HEK293 (cell line): ENCODE measurements at regions not wholly inside any gene's neighbourhood (a gene's known extent, or its start where the extent isn't known, plus 50 kb on each side); places are given as distances from the start of the nearest gene placed in this dataset.

Source experiments
- CTCF ChIP-seq: fragments of 450-650 bp; formaldehyde crosslinking; IDR thresholded peaks from 2 replicates; pipeline ENCODE4 v1.5.1; 2016; ENCODE audit warnings: missing biosample characterization, missing genetic modification characterization
- KLF1 ChIP-seq: fragments of 450-650 bp; formaldehyde crosslinking; IDR thresholded peaks from 2 replicates; pipeline ENCODE4 v1.5.1; 2016; ENCODE audit warnings: missing biosample characterization, missing genetic modification characterization
- TCF7L2 ChIP-seq: IDR thresholded peaks from 2 replicates; pipeline ENCODE4 v1.6.1; 2011; ENCODE audit warnings: low read depth, mild to moderate bottlenecking, inconsistent platforms, low read length, moderate library complexity, borderline replicate concordance
- ZBTB7A ChIP-seq: fragments of 450-650 bp; formaldehyde crosslinking; IDR thresholded peaks from 2 replicates; pipeline ENCODE4 v1.5.1; 2016; ENCODE audit warnings: low read depth, missing biosample characterization, missing genetic modification characterization
- ZNF146 ChIP-seq: fragments of 450-650 bp; formaldehyde crosslinking; IDR thresholded peaks from 2 replicates; pipeline ENCODE4 v1.5.1; 2016; ENCODE audit warnings: missing biosample characterization, missing genetic modification characterization
- ZNF398 ChIP-seq: fragments of 450-650 bp; formaldehyde crosslinking; IDR thresholded peaks from 2 replicates; pipeline ENCODE4 v1.5.1; 2017; ENCODE audit warnings: missing biosample characterization, missing genetic modification characterization
- ZNF530 ChIP-seq: fragments of 450-650 bp; formaldehyde crosslinking; IDR thresholded peaks from 2 replicates; pipeline ENCODE4 v1.5.1; 2016; ENCODE audit warnings: low read depth, missing biosample characterization, missing genetic modification characterization
- ZNF629 ChIP-seq: fragments of 450-650 bp; formaldehyde crosslinking; IDR thresholded peaks from 2 replicates; pipeline ENCODE4 v1.5.1; 2017; ENCODE audit warnings: missing biosample characterization, missing genetic modification characterization
- ZNF660 ChIP-seq: fragments of 450-650 bp; IDR thresholded peaks from 2 replicates; pipeline ENCODE4 v1.5.1; 2018; ENCODE audit warnings: missing biosample characterization, mild to moderate bottlenecking, missing genetic modification characterization
- ZNF768 ChIP-seq: fragments of 450-650 bp; formaldehyde crosslinking; IDR thresholded peaks from 2 replicates; pipeline ENCODE4 v1.5.1; 2018; ENCODE audit warnings: missing biosample characterization, mild to moderate bottlenecking, missing genetic modification characterization
- ZNF785 ChIP-seq: fragments of 450-650 bp; formaldehyde crosslinking; IDR thresholded peaks from 2 replicates; pipeline ENCODE4 v1.5.1; 2016; ENCODE audit warnings: missing biosample characterization, missing genetic modification characterization

- TF ChIP-seq CTCF (tag by site-specific recombination) (no peak), ZNF146 (tag by site-specific recombination) (no peak), KLF1 (tag by site-specific recombination) (no peak), ZNF785 (tag by site-specific recombination) (no peak), ZNF398 (tag by site-specific recombination) (no peak), ZNF768 (tag by site-specific recombination) (no peak), ZNF530 (tag by site-specific recombination) (no peak), ZNF660 (no peak), ZNF629 (no peak), ZBTB7A (tag by site-specific recombination) (no peak), TCF7L2 (no peak)
Measured at GRCh38 chr6:114886670-114887436, 544.0 kb upstream of the HS3ST5 start.
